Endodermal cell (in vitro differentiated cells): ENCODE measurements at regions not wholly inside any gene's neighbourhood (a gene's known extent, or its start where the extent isn't known, plus 50 kb on each side); places are given as distances from the start of the nearest gene placed in this dataset.

ENCODE experiments used
- DNase-seq: peaks from one replicate; pipeline ENCODE4 v3.0.0-alpha.2; 2017
- H3K27ac ChIP-seq: 2 replicates; pipeline ENCODE4 v1.5.1; 2013; ENCODE audit warnings: mild to moderate bottlenecking, low read depth, low read length, moderate library complexity
- H3K27me3 ChIP-seq: 2 replicates; pipeline ENCODE4 v1.6.1; 2013; ENCODE audit warnings: mild to moderate bottlenecking, low read length, moderate library complexity; ENCODE audit not compliant: insufficient read depth, control insufficient read depth, poor library complexity, severe bottlenecking
- H3K36me3 ChIP-seq: 2 replicates; pipeline ENCODE4 v1.7.0; 2013; ENCODE audit warnings: mild to moderate bottlenecking, low read length, moderate library complexity; ENCODE audit not compliant: control insufficient read depth, insufficient read depth
- H3K4me1 ChIP-seq: one replicate; pipeline ENCODE4 v1.7.0; 2013; ENCODE audit warnings: low read length; ENCODE audit not compliant: control insufficient read depth, insufficient read depth
- H3K4me3 ChIP-seq: 2 replicates; pipeline ENCODE4 v1.5.1; 2013; ENCODE audit warnings: mild to moderate bottlenecking, low read length, moderate library complexity
- H3K9ac ChIP-seq: 2 replicates; pipeline ENCODE4 v1.6.1; 2013; ENCODE audit warnings: mild to moderate bottlenecking, low read length, moderate library complexity; ENCODE audit not compliant: poor library complexity, severe bottlenecking; ENCODE audit errors: extremely low read depth
- H3K9me3 ChIP-seq: 2 replicates; pipeline ENCODE4 v1.6.1; 2013; ENCODE audit warnings: mild to moderate bottlenecking, low read length, moderate library complexity; ENCODE audit not compliant: control insufficient read depth
- H3K27ac Mint-ChIP-seq: 2 replicates; pipeline ENCODE4 v1.8.0; 2020; ENCODE audit warnings: mixed read lengths
- H3K27me3 Mint-ChIP-seq: 2 replicates; pipeline ENCODE4 v1.8.0; 2021; ENCODE audit warnings: mild to moderate bottlenecking, mixed read lengths; ENCODE audit not compliant: insufficient read depth
- H3K36me3 Mint-ChIP-seq: 2 replicates; pipeline ENCODE4 v1.8.0; 2020; ENCODE audit warnings: low read depth, mixed read lengths
- H3K4me1 Mint-ChIP-seq: 2 replicates; pipeline ENCODE4 v1.8.0; 2020; ENCODE audit warnings: mixed read lengths
- H3K4me3 Mint-ChIP-seq: 2 replicates; pipeline ENCODE4 v1.8.0; 2020; ENCODE audit warnings: mild to moderate bottlenecking, moderate library complexity, mixed read lengths
- H3K9me3 Mint-ChIP-seq: 2 replicates; pipeline ENCODE4 v1.8.0; 2020; ENCODE audit warnings: mild to moderate bottlenecking, mixed read lengths
- CTCF ChIP-seq: fragments of 200-600 bp; sonication (generic); conservative IDR thresholded peaks from 2 replicates; pipeline ENCODE4 v1.5.0; 2021; ENCODE audit warnings: antibody characterized with exemption, mild to moderate bottlenecking
- WGBS, 2 experiments: methylation state at CpG; one replicate each; pipeline versions ENCODE4 v1.1.5 to v1.1.7; 2013; ENCODE audit warnings: missing lambda C conversion rate in 2 of 2, mixed read lengths in 1 of 2; ENCODE audit not compliant: insufficient coverage in 1 of 2, insufficient read length in 1 of 2; 5-methylcytosine and 5-hydroxymethylcytosine counted together

- Histone ChIP-seq H3K27me3 (no peaks in the 10 kb centered on the region), H3K4me3 (no peak overlapping the region), H3K9me3 (no peaks in the 10 kb centered on the region), H3K27ac (no peak overlapping the region), H3K4me1 (no peaks in the 10 kb centered on the region), H3K9ac (no peak overlapping the region), H3K36me3 (no peaks in the 10 kb centered on the region)
- WGBS, 2 experiments: 79 to 89% methylated on average over 11 to 24 of the region's 24 CpGs
- H3K4me3 Mint-ChIP-seq: no peak overlapping the region
- TF ChIP-seq CTCF: peak; percentile 83
- no peak overlapping the region for H3K27ac Mint-ChIP-seq
- DNase-seq: peak; percentile 82
- no peaks in the 10 kb centered on the region for H3K4me1 Mint-ChIP-seq
- H3K9me3 Mint-ChIP-seq: no peaks in the 10 kb centered on the region
- H3K36me3 Mint-ChIP-seq: no peaks in the 10 kb centered on the region
- no peaks in the 10 kb centered on the region for H3K27me3 Mint-ChIP-seq
These were observed 883.9 kb downstream of the BRD1 start for GRCh38 chr22:48943567-48944432.

GRCh38 chr22:48942698-48943566, 884.7 kb downstream of the BRD1 start:
- H3K27ac Mint-ChIP-seq: no peak overlapping the region
- H3K36me3 Mint-ChIP-seq: no peaks in the 10 kb centered on the region
- no peaks in the 10 kb centered on the region for H3K4me1 ChIP-seq

More at GRCh38 chr22:48942698-48943566, 884.7 kb downstream of the BRD1 start:
- H3K9me3 ChIP-seq: no peaks in the 10 kb centered on the region
- Mint-ChIP-seq H3K4me1 (no peaks in the 10 kb centered on the region), H3K27me3 (no peaks in the 10 kb centered on the region), H3K4me3 (no peak overlapping the region), H3K9me3 (no peaks in the 10 kb centered on the region)
- WGBS, 2 experiments: 74 to 82% methylated on average over 14 to 21 of the region's 21 CpGs
- no peak for TF ChIP-seq CTCF
- no peak overlapping the region for H3K27ac ChIP-seq
- H3K4me3 ChIP-seq: no peak overlapping the region
- peak; percentile 27 for DNase-seq
- no peak overlapping the region for H3K9ac ChIP-seq
- H3K36me3 ChIP-seq: no peaks in the 10 kb centered on the region
- H3K27me3 ChIP-seq: no peaks in the 10 kb centered on the region
